ENCODE measurements at regions not wholly inside any gene's neighbourhood (a gene's known extent, or its start where the extent isn't known, plus 50 kb on each side); places are given as distances from the start of the nearest gene placed in this dataset.
"Not testable (repeated sequence)": the region's sequence is repeated elsewhere in the genome, so short reads cannot be mapped to it uniquely, and the experiment has no call there.

DNA sequence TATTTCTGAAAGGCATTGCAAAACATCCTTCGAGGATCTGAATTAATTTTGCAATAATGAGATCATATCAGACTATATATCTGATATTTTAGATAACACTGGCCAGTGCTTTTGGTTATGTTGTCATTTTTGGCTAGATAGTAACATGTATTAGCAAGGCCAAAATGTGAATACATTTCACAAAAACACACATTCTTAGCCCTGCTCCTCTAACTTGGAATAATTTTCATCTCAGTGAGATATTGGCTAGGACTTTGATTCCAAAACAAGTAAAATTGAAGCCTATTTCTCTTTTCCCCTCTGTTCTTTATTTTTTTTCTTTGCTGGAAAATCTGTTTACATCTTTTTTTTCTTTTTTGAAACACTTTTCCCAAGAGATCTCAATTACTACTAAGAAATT, 466.8 kb upstream of the CDH4 start:
- ATAC-seq (no peak), DNase-seq (ENCODE audit: low spot score in 2 of 2) (no peak)
- no peak overlapping the region for H3K27ac Mint-ChIP-seq
- peaks cover 0 to 4% of the 10 kb centered on the region in 2 donors for H3K9me3 Mint-ChIP-seq
- peaks cover 0 to 6% of the 10 kb centered on the region in 2 donors for H3K36me3 Mint-ChIP-seq

- no peak overlapping the region for H3K27ac Mint-ChIP-seq
- H3K36me3 Mint-ChIP-seq: peaks cover 0 to 6% of the 10 kb centered on the region in 2 donors
- peaks cover 4% of the 10 kb centered on the region in 2 donors for H3K9me3 Mint-ChIP-seq
- ATAC-seq (no peak), DNase-seq (ENCODE audit: low spot score in 2 of 2) (no peak)
Observed at GRCh38 chr20:60785785-60786184, 466.3 kb upstream of the CDH4 start.

- H3K9me3 Mint-ChIP-seq: peaks cover 4% of the 10 kb centered on the region in 2 donors
- ATAC-seq (no peak), DNase-seq (ENCODE audit: low spot score in 2 of 2) (no peak)
- peaks cover 0 to 6% of the 10 kb centered on the region in 2 donors for H3K36me3 Mint-ChIP-seq
- no peak overlapping the region for H3K27ac Mint-ChIP-seq
Observed at GRCh38 chr20:60786686-60787217, 465.3 kb upstream of the CDH4 start.

GRCh38 chr20:60787276-60787675, 464.8 kb upstream of the CDH4 start:
- H3K27ac Mint-ChIP-seq: no peak overlapping the region
- H3K9me3 Mint-ChIP-seq: peaks cover 4% of the 10 kb centered on the region in 2 donors
- no peak for ATAC-seq
- H3K36me3 Mint-ChIP-seq: peaks cover 0 to 6% of the 10 kb centered on the region in 2 donors
- no peak for DNase-seq (ENCODE audit: low spot score in 2 of 2)

- no peak overlapping the region for H3K27ac Mint-ChIP-seq
- H3K36me3 Mint-ChIP-seq: peaks cover 0 to 6% of the 10 kb centered on the region in 2 donors
- DNase-seq (ENCODE audit: low spot score in 2 of 2): no peak
- H3K9me3 Mint-ChIP-seq: peaks cover 4% of the 10 kb centered on the region in 2 donors
- no peak for ATAC-seq
Observed at GRCh38 chr20:60788070-60788469, 464.0 kb upstream of the CDH4 start.

GRCh38 chr20:60789399-60789798, 462.7 kb upstream of the CDH4 start:
- peaks cover 4% of the 10 kb centered on the region in 2 donors for H3K9me3 Mint-ChIP-seq
- H3K27ac Mint-ChIP-seq: no peak overlapping the region
- DNase-seq (ENCODE audit: low spot score in 2 of 2) (no peak), ATAC-seq (no peak)
- peaks cover 0 to 6% of the 10 kb centered on the region in 2 donors for H3K36me3 Mint-ChIP-seq

DNA sequence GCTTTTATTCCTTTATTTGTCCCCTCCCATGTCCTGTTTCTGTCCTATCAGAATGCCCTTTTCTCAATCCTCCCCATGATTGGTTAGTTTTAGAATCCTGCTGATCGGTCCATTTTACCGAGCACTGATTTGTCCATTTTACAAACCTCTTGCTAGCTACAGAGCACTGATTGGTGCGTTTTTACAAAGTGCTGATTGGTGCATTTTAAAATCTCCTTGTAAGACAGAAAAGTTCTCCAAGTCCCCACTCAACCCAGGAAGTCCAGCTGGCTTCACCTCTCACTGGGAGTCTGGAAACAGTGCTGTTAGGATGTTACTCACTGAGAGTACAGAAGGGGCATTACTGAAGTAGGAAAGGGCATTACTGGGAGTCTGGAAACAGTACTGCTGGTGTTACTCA, 461.7 kb upstream of the CDH4 start:
- DNase-seq (ENCODE audit: low spot score in 2 of 2); H3K27ac Mint-ChIP-seq; H3K36me3 Mint-ChIP-seq; H3K9me3 Mint-ChIP-seq; ATAC-seq: not testable (repeated sequence)

- H3K27ac Mint-ChIP-seq: no peak overlapping the region
- ATAC-seq (no peak), DNase-seq (ENCODE audit: low spot score in 2 of 2) (no peak)
- H3K9me3 Mint-ChIP-seq: peaks cover 4% of the 10 kb centered on the region in 2 donors
- peaks cover 0 to 6% of the 10 kb centered on the region in 2 donors for H3K36me3 Mint-ChIP-seq
Observed at GRCh38 chr20:60791823-60792222, 460.2 kb upstream of the CDH4 start.

DNA sequence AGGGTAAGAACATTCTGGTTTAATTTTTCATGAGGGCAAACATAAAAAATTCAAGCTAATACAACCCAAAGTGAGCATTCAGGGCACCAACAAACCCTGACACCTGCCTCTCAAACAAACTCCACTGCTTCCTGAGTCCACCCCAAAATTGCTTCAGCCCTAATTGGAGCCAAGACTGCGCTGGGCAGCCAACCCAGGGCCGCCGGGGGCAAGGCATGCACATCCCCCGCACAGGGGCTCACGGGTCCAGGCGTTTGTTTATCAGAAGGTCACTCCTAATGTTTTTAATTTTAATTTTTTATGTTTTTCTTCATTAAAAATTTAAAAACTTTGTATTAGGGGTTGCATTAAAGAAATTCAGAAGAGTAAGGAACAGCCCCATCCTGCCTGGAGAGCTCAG, 459.1 kb upstream of the CDH4 start:
- no peak for DNase-seq (ENCODE audit: low spot score in 2 of 2)
- H3K9me3 Mint-ChIP-seq: peaks cover 9% of the 10 kb centered on the region in 2 donors
- no peak for ATAC-seq
- H3K27ac Mint-ChIP-seq: no peak overlapping the region
- peaks cover 0 to 11% of the 10 kb centered on the region in 2 donors for H3K36me3 Mint-ChIP-seq

GRCh38 chr20:60794674-60795073, 457.4 kb upstream of the CDH4 start:
- ATAC-seq (no peak), DNase-seq (ENCODE audit: low spot score in 2 of 2) (no peak)
- Mint-ChIP-seq H3K36me3 (peaks cover 0 to 5% of the 10 kb centered on the region in 2 donors), H3K27ac (no peak overlapping the region), H3K9me3 (peaks cover 6 to 9% of the 10 kb centered on the region in 2 donors)

GRCh38 chr20:60795651-60796050, 456.4 kb upstream of the CDH4 start:
- Mint-ChIP-seq H3K9me3 (peaks cover 10 to 12% of the 10 kb centered on the region in 2 donors), H3K27ac (no peak overlapping the region), H3K36me3 (peaks cover 0 to 5% of the 10 kb centered on the region in 2 donors)
- DNase-seq (ENCODE audit: low spot score in 2 of 2): no peak
- ATAC-seq: no peak

GRCh38 chr20:60800185-60800584, 451.9 kb upstream of the CDH4 start:
- peaks cover 16 to 20% of the 10 kb centered on the region in 2 donors for H3K9me3 Mint-ChIP-seq

GRCh38 chr20:60802676-60803075, 449.4 kb upstream of the CDH4 start:
- ATAC-seq (no peak), DNase-seq (ENCODE audit: low spot score in 2 of 2) (no peak)
- Mint-ChIP-seq H3K36me3 (peaks cover 0 to 3% of the 10 kb centered on the region in 2 donors), H3K9me3 (peaks cover 14 to 16% of the 10 kb centered on the region in 2 donors), H3K27ac (no peak overlapping the region)

More at GRCh38 chr20:60800185-60800584, 451.9 kb upstream of the CDH4 start:
- H3K27ac Mint-ChIP-seq: no peak overlapping the region
- ATAC-seq (no peak), DNase-seq (ENCODE audit: low spot score in 2 of 2) (no peak)
- peaks cover 0 to 5% of the 10 kb centered on the region in 2 donors for H3K36me3 Mint-ChIP-seq

DNA sequence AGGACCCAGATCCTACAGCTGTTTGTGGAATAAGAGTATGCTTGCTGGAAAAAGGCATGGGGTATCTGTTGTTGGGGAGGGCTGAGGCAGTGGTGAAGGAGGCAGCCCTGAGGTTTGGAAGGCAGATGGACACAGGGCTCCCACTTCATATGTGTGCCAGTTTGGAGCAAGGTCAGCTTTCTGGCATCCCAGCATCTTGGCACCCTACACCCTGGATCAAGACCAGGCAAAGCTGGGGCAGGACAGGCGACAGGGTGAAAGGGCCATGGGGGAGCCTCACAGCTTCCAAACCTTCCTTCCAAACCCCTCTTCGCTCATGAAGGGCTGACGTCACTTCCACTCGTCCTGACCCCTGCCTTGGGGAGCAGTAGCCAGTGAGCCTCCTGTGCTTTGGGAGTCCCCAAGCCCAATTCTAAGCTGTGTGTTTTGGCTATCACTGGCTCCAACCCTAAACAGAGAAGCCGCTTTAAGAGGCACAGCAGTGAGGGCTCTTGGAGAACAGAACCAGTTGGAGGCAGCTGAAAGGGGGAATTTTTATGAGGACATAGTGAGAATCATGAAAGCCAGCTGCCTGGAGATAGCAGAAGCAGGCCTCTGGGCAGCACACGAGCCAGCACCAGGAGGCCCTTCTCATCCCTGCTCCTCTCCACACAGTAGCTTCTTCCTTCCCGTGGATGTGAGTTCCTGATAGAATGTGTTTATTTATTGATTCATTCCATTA, 448.6 kb upstream of the CDH4 start:
- Mint-ChIP-seq H3K36me3 (no peaks in the 10 kb centered on the region), H3K9me3 (peaks cover 11 to 14% of the 10 kb centered on the region in 2 donors), H3K27ac (no peak overlapping the region)
- DNase-seq (ENCODE audit: low spot score in 2 of 2) (no peak), ATAC-seq (no peak)

DNA sequence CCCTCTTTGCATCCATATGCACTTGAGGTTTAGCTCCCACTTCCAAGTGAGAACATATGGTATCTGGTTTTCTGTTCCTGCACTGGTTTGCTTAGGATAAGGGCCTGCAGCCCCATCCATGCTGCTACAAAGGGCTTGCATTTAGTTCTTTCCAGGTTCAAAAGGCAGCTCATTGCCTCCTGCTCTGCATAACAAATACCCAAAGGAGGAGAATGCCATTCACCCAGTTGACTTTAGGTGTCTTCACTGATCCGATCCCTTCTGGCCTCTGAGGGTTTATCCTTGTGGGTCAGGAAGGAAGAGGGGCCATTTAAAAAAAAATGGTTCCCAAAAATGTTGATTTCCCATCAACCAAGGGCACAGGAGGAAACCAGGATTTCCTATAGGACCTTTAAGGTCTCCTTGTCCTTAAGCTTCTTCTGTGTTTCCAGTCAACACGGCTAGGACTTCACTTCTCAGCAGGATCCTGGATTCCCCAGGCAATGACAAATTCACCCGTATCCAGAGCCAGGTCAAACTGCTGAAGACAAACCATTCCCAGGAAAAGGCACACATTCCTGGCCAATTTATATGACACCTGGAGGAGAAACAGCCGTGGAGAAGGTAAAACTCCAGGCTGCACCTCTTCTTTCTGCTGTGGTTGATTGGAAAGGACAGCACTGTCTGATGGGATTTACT, 447.7 kb upstream of the CDH4 start:
- DNase-seq (ENCODE audit: low spot score in 2 of 2) (no peak), ATAC-seq (no peak)
- no peak overlapping the region for H3K27ac Mint-ChIP-seq
- H3K9me3 Mint-ChIP-seq: peaks cover 14% of the 10 kb centered on the region in 2 donors
- no peaks in the 10 kb centered on the region for H3K36me3 Mint-ChIP-seq

GRCh38 chr20:60804918-60805630, 447.0 kb upstream of the CDH4 start:
- no peak for ATAC-seq
- H3K9me3 Mint-ChIP-seq: peaks cover 13 to 14% of the 10 kb centered on the region in 2 donors
- no peaks in the 10 kb centered on the region for H3K36me3 Mint-ChIP-seq
- no peak for DNase-seq (ENCODE audit: low spot score in 2 of 2)
- H3K27ac Mint-ChIP-seq: no peak overlapping the region

GRCh38 chr20:60806354-60806753, 445.7 kb upstream of the CDH4 start:
- Mint-ChIP-seq H3K9me3 (peaks cover 5% of the 10 kb centered on the region in 2 donors), H3K36me3 (no peaks in the 10 kb centered on the region), H3K27ac (no peak overlapping the region)
- DNase-seq (ENCODE audit: low spot score in 2 of 2) (no peak), ATAC-seq (no peak)

Measured in activated naive CD4-positive, alpha-beta T cell treated with anti-CD3 and anti-CD28 coated beads, Interleukin-2, amount 50 U/mL, for 72 hours (primary cell).